HG03432 (cell line): ENCODE measurements at regions not wholly inside any gene's neighbourhood (a gene's known extent, or its start where the extent isn't known, plus 50 kb on each side); places are given as distances from the start of the nearest gene placed in this dataset.

Experiments used
- ATAC-seq: cut with Tn5 transposase; IDR thresholded peaks from one replicate; pipeline ENCODE4 v1.9.1; 2021; ENCODE audit warnings: mild to moderate bottlenecking, moderate library complexity; ENCODE audit not compliant: unreplicated experiment

- no peak for ATAC-seq
Observed at GRCh38 chr14:38103542-38104225, 104.0 kb upstream of the SSTR1 start.

- ATAC-seq: no peak
Observed at GRCh38 chr14:38105106-38105702, 102.5 kb upstream of the SSTR1 start.

GRCh38 chr14:38107216-38107631 lies 100.5 kb upstream of the SSTR1 start:
- peak; percentile 92 for ATAC-seq

- ATAC-seq: no peak
Observed at GRCh38 chr14:38108681-38109080, 99.0 kb upstream of the SSTR1 start.

- ATAC-seq: no peak
Observed at GRCh38 chr14:38110258-38110657, 97.4 kb upstream of the SSTR1 start.

- ATAC-seq: no peak
Observed at GRCh38 chr14:38111046-38111445, 96.7 kb upstream of the SSTR1 start.

GRCh38 chr14:38113546-38113945 lies 94.2 kb upstream of the SSTR1 start:
- ATAC-seq: no peak

- no peak for ATAC-seq
Observed at GRCh38 chr14:38116895-38117294, 90.8 kb upstream of the SSTR1 start.

- ATAC-seq: no peak
Observed at GRCh38 chr14:38120109-38120508, 87.6 kb upstream of the SSTR1 start.

GRCh38 chr14:38121320-38122020 lies 86.2 kb upstream of the SSTR1 start:
- ATAC-seq: no peak

- no peak for ATAC-seq
Observed at GRCh38 chr14:38122241-38122640, 85.5 kb upstream of the SSTR1 start.

GRCh38 chr14:38124506-38124905 lies 83.2 kb upstream of the SSTR1 start:
- no peak for ATAC-seq

- no peak for ATAC-seq
Observed at GRCh38 chr14:38125481-38126037, 82.1 kb upstream of the SSTR1 start.

- no peak for ATAC-seq
Observed at GRCh38 chr14:38127356-38127755, 80.3 kb upstream of the SSTR1 start.

GRCh38 chr14:38127784-38128183 lies 79.9 kb upstream of the SSTR1 start:
- ATAC-seq: no peak

GRCh38 chr14:38128640-38129039 lies 79.1 kb upstream of the SSTR1 start:
- ATAC-seq: no peak

- ATAC-seq: no peak
Observed at GRCh38 chr14:38129192-38129591, 78.5 kb upstream of the SSTR1 start.

GRCh38 chr14:38129705-38130104 lies 78.0 kb upstream of the SSTR1 start:
- ATAC-seq: no peak

GRCh38 chr14:38134416-38135030 lies 73.2 kb upstream of the SSTR1 start:
- no peak for ATAC-seq

GRCh38 chr14:38135106-38135867 lies 72.4 kb upstream of the SSTR1 start:
- ATAC-seq: no peak

GRCh38 chr14:38137005-38137404 lies 70.7 kb upstream of the SSTR1 start:
- no peak for ATAC-seq
